Activated CD4-positive, alpha-beta T cell treated with anti-CD3 and anti-CD28 coated beads, Interleukin-2, Interleukin-6, amounts not matched to agents 100 ng/mL and 50 ng/mL, durations not matched to agents 16 hours and 8 hours (primary cell): ENCODE measurements at regions not wholly inside any gene's neighbourhood (a gene's known extent, or its start where the extent isn't known, plus 50 kb on each side); places are given as distances from the start of the nearest gene placed in this dataset.
"Not testable (repeated sequence)": the region's sequence is repeated elsewhere in the genome, so short reads cannot be mapped to it uniquely, and the experiment has no call there.

ENCODE experiments used
- DNase-seq: peaks from one replicate; pipeline ENCODE4 v3.0.0-alpha.2; 2020

DNA sequence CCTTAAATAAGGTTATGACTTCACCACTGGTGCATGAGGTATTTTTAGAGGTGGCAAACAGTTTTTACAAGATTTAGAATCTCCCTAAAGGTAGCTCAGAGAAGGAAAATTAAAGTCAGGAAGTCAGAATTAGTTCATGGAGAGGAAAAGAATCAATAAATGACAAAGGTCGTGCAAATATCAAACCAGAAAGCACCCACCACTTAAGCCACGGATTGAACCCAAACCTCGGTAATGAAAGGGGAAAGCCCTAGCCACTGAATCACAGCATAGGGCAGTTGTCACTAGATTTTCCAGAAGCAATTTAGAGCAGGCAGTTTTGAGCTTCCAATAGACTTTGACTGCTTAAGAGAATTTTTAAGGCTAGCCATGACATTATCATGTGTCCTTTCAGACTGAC lies 1590.4 kb downstream of the SLITRK1 start:
- DNase-seq = no peak

DNA sequence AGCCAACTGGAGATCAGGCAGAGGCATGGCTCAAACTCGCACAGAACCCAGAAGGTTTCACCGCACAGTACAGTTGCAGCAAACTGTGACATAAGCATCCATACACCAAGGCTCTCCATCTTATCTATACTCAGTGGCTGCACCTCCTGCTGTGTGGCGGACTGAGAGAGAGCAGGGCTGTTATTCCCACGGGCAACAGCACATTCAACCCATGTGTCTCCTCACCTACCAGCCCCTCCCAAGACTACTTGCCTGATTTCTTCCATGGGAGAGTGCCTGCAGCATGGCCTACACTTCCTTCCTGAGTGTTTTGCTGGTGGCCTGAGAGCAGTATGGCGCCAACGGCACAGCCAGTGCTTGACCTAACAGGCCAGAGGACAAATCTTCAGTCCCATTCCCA lies 1606.6 kb downstream of the SLITRK1 start:
- no peak for DNase-seq

DNA sequence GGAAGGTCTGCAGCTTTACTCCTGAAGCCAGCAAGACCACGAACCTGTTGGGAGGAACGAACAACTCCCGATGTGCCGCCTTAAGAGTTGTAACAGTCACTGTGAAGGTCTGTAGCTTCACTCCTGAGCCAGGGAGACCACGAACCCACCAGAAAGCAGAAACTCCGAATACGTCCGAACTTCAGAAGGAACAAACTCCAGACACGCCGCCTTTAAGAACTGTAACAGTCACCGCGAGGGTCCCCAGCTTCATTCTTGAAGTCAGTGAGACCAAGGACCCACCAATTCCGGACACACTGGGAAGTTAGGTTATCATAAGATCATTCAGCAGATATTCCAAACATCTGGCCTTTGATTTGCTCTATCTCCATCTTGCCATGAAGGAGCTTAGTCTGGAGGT lies 1623.0 kb downstream of the SLITRK1 start:
- DNase-seq = no peak

DNA sequence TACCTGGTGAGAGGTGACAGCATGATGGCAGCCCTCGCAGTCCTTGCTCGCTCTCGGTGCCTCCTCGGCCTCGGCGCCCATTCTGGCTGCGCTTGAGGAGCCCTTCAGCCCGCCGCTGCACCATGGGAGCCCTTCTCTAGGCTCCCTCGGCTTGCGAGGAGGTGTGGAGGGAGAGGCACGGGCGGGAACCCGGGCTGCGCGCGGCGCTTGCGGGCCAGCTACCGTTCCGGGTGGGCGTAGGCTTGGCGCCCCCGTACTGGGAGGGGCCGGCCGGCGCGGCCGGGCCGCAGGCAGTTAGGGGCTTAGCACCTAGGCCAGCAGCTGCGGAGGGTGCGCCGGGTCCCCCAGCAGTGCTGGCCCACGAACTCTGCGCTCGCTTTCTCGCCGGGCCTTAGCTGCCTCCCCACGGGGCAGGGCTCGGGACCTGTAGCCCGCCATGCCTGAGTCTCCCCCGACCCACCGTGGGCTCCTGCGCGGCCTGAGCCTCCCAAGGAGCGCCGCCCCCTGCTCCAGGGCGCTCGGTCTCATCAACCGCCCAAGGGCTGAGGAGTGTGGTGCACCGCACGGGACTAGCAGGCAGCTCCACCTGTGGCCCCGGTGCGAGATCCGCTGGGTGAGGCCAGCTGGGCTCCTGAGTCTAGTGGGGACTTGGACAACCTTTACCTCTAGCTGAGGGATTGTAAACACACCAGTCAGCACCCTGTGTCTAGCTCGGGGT lies 1624.3 kb downstream of the SLITRK1 start:
- DNase-seq = no peak

DNA sequence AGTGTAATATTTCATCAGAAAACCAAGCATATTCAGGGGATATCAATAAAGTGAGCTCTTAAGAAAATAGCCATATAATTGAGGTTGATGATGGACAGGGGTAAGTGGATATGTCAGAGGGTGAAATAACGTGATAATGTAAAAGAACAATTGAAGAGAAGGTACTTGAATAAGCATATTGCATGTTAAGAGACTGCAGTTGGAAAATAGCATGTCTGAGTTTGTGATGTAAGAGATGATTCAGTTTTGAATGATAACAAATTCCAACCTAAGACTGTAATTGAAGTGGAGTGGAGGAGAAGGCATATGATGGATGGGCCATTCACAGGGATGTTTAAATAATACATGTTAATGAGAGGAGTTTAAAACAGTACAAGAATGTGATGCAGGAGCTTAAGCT lies 1633.5 kb downstream of the SLITRK1 start:
- no peak for DNase-seq

DNA sequence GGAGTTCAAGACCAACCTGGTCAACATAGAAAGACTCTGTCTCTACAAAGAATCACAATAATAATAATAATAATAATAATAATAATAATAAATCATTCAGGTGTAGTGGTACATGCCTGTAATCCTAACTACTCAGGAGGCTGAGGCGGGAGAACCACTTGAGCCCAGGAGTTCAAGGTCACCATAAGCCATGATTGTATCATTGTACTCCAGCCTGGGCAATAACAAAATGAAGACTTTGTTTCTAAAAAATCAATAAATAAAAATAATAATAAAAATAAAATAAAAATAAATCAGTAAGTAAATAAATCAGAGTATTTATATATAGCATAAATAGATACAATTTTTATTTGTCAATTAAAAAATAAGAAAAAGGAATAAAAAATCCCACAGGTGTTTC lies 1636.4 kb downstream of the SLITRK1 start:
- no peak for DNase-seq

DNA sequence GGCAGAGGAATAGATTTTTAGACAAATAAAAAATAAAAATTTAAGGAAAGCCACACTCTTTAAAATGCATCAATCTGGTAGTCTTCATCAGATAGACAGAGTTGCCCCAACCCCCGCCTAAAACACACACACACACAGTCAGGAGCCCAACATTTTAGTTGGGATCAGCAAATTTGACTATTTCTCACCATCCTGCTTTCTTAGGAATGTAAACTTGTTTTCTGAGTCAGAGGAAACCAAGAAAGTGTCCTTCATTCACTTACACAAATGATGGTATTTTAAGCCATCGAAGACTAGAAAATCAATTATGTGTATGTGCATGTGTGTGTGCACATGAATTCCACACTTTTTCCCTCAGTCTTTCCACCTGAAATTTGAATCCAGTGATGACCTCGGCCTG lies 1657.5 kb downstream of the SLITRK1 start:
- DNase-seq = no peak

DNA sequence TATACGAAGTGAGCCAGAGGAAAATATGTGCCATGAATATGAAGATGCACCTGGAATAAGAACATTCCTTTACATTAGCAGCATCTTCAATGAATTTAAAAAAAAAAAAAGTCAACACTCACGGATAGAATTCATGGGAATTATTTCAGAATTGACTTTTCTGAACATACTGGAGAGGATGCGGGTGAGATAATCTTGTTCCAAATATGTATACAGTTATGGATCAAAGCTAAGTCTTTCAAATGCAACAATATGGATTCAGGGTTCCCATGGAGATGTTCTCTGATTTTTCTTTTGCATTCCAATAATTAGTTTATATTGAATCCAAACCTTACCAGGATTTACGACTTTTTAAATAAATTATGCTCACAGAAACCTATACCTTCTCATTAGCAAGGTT lies 1660.7 kb downstream of the SLITRK1 start:
- DNase-seq = no peak

DNA sequence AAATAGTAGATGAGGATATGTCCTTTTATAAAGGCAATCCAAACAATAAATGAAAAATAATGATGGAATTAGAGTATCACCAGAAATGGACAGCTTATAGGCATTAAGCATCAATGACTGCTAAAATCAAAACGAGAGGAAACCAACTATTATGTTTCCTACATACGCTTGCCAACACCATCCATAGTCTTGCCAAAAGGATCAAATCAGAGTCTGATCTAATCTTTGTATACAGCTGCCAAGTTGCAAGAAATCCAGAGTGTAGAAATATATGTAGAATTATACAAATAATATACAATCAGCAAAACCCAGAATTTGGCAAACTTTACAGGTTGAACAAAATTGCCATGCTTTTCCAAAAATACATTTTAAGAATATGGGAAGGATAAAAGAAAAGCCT lies 1661.6 kb downstream of the SLITRK1 start:
- no peak for DNase-seq

DNA sequence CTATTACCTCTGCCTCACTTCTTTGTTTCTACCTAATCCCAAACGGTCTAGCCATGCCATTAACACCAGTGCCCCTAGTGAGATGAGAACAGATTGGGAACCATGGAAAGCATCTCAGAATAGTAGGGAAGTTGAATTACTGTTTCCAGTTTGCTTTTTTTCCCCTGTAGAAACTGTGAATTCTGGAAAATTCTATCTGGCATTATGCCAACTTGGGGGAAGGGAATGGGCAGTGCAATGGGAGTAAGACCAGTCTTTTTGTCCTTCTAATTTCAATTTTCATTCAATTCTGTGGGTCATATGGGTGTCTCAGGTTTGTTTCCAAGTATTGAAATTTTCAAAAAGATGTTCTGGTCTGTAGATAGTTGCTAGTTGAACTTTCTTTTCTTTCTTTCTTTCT lies 1666.1 kb downstream of the SLITRK1 start:
- DNase-seq = no peak

DNA sequence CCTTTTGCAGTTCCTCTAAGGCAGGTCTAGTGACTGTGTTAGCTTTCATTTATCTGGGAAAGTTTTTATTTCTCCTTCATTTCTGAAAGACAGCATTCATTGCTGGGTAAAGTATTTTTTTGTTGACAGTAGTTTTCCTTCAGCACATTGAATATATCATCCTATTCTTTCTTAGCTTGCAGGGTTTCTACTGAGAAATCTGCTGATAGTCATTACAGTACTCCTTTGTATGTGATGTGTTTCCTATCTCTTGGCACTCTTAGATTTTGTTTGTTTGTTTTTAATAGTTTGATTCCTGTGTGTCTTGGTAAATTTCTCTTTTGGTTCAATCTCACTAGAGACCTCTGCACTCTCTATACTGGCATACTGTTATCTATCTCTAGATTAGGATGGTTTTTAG lies 1667.9 kb downstream of the SLITRK1 start:
- no peak for DNase-seq

DNA sequence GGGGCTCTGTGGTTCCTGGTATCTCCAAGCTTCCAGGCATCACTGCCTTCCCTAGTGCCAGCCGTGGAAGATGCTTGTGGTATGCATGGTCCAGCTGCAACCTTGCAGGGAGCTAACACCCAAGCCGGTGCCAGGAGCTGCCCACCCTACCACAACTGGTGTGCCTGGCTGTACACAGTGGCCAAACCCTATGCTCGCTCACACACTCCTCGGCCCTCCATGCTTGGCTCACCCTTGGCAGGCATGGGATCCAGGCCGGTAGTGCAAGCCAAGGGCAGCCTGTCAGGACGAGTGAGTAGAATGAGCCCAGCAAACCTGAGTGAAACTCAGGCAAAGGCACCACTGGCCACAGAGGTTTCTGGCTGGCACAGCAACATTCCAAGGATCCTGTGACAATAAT lies 1676.0 kb downstream of the SLITRK1 start:
- no peak for DNase-seq

DNA sequence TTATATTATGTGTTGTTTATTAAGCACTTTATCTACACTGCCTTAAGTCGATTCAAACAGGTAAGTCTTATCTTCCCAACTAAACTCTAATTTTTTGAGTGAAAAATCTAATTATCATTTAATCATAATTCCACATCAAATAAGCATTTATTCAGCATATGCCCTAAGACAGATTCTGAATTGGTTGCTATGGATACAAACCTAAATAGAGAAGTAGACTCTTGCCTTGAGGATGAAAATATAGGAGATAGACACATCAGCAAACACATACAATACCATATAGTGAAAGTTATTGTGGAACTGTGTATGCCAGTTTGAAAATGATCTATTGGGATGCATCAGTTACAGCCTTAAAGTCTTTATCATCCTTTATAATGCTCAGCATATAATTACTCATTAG lies 1679.9 kb downstream of the SLITRK1 start:
- DNase-seq = no peak

DNA sequence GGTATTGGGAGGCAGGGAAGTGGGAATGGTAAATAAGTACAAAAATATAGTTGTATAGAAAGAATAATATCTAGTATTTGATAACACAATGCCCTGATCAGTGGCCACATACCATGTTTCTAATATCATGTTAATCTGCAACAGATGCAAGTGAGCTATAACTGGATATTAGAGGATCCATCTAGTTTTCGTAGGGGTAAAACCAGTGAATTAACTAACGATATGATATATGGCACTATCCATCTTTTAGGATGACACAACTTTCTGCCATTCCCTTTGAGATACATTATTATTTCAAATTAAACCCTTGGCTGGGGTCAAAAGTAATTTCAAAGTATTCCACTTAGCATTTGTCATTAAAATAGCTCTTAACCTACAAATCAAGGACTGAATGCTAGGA lies 1686.2 kb downstream of the SLITRK1 start:
- DNase-seq = no peak

DNA sequence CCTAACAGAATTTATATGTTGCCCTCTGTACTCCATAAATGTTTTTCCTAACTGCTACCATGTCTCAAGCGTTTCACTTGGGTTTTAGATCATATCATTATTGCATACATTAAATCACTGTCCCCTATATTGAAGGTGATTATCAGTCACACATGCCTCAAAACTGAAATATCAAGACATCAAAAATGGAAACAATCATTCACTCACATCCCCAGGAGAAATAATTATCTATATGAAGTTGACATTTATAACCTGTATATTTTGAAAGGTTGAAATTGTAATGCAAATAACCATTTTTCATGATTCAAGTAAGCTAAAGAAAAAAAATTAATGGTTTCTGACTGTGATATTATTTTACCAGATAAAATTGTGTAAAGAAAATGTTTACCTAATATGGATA lies 1695.0 kb downstream of the SLITRK1 start:
- no peak for DNase-seq

DNA sequence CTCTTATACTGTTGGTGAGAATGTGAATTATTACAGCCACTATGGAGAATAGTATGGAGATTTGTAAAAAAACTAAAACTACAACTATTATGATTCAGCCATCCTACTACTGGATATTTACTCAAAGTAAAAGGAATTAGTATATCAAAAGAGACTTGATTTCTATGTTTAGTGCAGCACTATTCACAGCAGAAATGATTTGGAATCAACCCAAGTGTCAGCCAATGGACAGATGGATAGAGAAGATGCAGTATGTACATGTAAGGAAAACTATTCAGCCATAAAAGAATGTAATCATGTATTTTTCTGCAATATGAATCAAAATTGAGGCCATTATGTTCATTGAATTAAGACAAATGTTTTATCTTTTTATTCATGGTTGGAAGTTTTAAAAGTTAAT lies 1705.5 kb downstream of the SLITRK1 start:
- DNase-seq = no peak

DNA sequence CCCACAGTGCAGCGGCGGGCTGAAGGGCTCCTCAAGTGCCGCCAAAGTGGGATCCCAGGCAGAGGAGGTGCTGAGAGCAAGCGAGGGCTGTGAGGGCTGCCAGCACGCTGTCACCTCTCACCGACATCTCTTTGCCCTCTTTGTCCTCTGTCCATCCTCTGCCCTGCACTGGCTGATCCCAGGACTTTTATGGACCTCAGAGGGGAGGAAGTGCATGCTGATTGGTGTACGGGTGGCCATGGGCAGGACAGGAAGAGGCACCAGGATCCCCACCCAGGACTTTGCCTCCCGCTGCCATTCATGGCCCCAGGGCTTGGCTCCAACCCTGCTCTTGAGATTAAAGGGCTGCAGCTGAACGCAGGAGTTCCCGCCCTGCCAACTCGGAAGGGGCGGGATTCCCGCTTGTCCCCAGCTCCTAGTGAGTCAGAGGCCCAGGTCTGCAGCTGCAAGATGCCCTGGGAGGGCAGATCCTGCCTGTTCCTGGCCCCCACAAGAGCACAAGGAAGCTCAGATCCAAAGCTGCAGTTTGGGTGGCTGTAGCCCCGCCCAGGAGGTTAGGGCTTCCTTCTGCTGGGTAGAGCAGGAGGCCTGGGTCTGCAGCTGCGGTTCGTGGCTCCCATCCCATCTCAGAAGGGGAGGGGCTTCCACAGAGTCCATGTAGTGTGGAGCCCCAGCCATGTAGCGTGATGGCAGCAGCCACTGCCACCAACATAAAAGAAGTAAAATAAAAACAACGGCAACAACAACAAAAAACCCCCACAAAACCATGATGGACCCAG lies 1716.7 kb downstream of the SLITRK1 start:
- no peak for DNase-seq

DNA sequence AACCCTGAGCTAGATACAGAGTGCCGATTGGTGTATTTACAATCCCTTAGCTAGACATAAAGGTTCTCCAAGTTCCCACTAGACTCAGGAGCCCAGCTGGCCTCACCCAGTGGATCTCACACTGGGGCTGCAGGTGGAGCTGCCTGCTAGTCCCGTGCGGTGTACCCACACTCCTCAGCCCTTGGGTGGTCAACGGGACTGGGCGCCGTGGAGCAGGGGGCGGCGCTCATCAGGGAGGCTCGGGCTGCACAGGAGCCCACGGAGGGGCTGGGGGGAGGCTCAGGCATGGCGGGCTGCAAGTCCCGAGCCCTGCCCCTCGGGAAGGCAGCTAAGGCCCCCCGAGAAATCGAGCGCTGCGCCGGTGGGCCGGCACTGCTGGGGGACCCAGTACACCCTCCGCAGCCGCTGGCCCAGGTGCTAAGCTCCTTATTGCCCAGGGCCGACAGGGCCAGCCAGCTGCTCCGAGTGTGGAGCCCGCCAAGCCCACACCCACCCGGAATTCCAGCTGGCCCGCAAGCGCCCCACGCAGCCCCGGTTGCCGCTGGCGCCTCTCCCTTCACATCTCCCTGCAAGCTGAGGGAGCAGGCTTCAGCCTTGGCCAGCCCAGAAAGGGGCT lies 1717.4 kb downstream of the SLITRK1 start:
- not testable (repeated sequence) for DNase-seq

DNA sequence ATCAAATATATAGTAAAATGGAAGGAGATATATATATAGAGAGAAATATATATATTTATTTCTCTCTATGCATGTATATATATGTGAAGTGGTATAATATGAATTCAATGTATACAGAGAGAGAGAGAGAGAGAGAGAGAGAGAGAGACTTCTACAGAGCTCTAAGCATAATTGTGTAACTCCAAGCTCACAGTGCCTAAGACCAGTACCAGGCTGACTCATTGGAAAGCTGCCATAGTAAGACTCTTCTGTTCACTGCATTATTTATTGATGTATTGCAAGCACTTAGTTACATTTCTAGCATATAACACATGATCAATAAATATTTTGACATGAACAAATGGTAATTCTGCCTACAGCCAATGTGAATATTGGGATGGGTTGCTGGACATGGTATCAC lies 1734.7 kb downstream of the SLITRK1 start:
- no peak for DNase-seq

DNA sequence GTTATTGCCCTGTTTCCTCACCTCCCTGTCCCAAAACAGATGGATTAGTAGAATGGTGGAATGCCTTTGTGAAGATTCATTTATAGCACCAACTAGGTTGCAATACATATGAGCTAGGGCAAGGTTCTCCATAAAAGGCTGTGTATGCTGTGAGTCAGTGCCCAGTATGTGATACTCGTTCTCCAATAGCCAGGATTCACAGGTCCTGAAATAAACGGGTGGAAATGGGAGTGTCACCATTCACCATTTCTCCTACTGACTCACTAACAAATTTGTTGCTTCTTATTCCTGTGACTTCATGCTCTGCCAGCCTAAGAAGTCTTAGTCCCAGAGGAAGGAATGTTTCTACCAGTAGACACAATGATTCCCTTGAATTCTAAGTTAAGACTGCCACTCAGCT lies 1745.4 kb downstream of the SLITRK1 start:
- DNase-seq = no peak

DNA sequence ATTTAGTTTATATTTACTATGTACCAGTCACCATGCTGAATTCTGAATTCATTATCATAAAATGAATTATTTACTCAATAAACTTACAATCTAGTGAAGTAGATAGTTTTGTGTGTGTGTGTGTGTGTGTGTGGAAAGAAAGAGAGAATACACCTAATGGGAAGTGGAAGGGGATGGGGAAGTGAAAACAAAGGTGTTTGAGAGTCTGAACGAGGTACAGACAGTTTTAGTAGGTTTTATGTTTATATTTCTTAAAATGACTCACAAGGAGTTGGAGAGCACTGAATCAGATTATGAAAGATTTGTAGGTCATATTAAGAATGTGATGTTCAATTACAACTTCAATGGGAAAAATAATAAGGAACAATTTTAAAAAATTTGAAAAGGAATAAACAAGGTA lies 1753.0 kb downstream of the SLITRK1 start:
- DNase-seq = no peak

DNA sequence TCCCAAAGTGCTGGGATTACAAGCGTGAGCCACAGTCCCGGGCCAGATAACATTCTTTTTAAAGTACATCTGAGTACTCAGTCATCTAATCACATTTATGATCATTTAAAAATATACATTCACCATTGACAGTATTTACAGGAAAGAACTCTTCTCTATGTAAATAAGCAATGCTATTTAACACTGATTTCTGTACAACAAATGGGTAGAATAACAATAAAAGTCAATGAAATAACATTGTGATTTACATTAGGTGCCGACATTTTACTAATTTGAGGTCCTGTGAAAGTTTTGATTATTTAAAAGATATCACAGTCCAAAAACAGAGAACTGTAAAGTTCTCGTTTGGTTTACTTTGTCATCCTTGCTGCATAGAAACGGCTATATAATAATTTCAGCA lies 1763.7 kb downstream of the SLITRK1 start:
- no peak for DNase-seq

DNA sequence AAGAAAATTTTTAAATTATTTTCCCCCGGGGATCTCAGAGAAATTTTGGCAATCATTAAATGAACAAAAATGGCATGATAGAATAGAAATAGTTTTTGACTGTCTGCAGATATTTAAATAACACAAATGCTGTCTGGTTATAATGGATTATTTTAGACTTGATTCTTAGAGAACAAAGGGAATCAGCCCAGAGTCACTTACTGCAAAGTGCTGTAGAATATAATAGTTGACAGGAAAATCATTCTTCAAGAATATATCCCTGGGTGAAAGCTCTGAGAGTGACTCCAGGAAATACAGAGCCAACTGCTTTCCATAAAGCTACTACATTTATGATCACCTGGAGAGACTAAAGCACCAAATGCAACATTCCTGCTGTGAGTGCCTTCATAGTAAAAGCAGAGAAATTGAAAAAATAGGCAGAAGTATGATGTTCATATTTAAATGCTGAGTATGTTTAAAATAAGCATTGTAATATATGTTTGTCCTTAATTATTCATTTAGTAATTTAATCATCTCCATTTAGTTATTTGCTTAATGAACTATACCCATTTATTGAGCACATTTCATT lies 1765.8 kb downstream of the SLITRK1 start:
- no peak for DNase-seq

DNA sequence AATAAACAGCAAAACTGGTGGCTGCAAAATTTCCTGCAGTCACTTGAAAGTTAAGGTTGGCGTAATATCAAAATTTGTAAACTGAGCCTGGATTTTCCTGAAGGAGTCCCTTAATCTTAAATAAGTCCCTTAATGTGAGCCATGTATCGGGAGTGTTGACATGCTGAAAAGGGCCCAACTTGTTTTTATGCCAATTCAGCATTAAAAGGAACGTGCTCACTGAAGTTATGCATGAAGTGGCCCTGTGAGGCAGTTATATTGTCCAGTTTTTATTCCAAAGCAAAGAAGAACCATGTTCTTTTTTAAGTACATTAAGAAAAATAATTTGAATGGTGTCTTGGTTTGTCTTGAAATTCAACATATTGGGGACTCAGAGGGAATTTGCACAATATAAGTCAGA lies 1766.9 kb downstream of the SLITRK1 start:
- no peak for DNase-seq
